Upper lobe of right lung (tissue), 1 donor: ENCODE measurements at regions not wholly inside any gene's neighbourhood (a gene's known extent, or its start where the extent isn't known, plus 50 kb on each side); places are given as distances from the start of the nearest gene placed in this dataset.

Experiments used
- ATAC-seq: fragments of 200-7000 bp; cut with Tn5 transposase; one replicate; pipeline ENCODE4 v1.9.1; 2020; ENCODE audit warnings: mild to moderate bottlenecking, moderate library complexity
- DNase-seq: peaks from one replicate; pipeline ENCODE4 v3.0.0-alpha.2; 2020
- H3K27ac ChIP-seq: fragments of 200-600 bp; one replicate; pipeline ENCODE4 v1.8.0; 2022
- H3K27me3 ChIP-seq: fragments of 200-600 bp; one replicate; pipeline ENCODE4 v1.8.0; 2022; ENCODE audit warnings: mild to moderate bottlenecking
- H3K36me3 ChIP-seq: fragments of 200-600 bp; one replicate; pipeline ENCODE4 v1.8.0; 2022
- H3K4me1 ChIP-seq: fragments of 200-600 bp; one replicate; pipeline ENCODE4 v1.8.0; 2022
- H3K4me3 ChIP-seq: fragments of 200-600 bp; one replicate; pipeline ENCODE4 v1.8.0; 2022; ENCODE audit warnings: mild to moderate bottlenecking
- H3K9me3 ChIP-seq: fragments of 200-600 bp; one replicate; pipeline ENCODE4 v1.8.0; 2022
- CTCF ChIP-seq: fragments of 200-600 bp; IDR thresholded peaks from one replicate; pipeline ENCODE4 v1.8.0; 2022; ENCODE audit warnings: antibody characterized with exemption
- intact Hi-C: fragments of 100-400 bp; cut with DNase I; formaldehyde crosslinking; loops from one replicate; pipeline ENCODE4 v1.11.0; 2022
- donor health status: DM: no; HTN: yes; CAD: no; lungs with severe emphysema.

DNA sequence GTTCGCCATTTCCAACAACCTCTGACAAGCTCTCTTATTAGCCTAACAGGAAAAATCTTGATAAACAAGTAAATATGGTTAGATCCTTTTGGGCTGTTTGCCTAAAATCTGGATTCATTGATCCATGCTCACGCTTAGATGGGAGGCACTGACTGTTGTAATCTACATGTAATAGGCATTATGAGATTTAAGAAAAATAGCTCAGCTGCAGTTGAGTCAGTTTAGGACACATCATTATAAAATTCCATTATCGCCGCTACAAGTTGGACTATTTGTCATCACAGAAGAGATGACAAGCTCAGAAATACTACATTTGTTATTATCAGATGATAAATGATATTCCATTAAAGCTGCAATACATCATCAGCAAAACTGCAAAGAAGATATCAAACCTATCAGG is 524.0 kb downstream of the TOX3 start:
- TF ChIP-seq CTCF = no peak
- Histone ChIP-seq H3K4me1 (no peaks in the 10 kb centered on the region), H3K4me3 (no peak overlapping the region), H3K36me3 (no peaks in the 10 kb centered on the region), H3K9me3 (no peaks in the 10 kb centered on the region), H3K27ac (no peak overlapping the region), H3K27me3 (no peaks in the 10 kb centered on the region)
- intact Hi-C loops = no loop called here
- DNase-seq (no peak), ATAC-seq (no peak)

DNA sequence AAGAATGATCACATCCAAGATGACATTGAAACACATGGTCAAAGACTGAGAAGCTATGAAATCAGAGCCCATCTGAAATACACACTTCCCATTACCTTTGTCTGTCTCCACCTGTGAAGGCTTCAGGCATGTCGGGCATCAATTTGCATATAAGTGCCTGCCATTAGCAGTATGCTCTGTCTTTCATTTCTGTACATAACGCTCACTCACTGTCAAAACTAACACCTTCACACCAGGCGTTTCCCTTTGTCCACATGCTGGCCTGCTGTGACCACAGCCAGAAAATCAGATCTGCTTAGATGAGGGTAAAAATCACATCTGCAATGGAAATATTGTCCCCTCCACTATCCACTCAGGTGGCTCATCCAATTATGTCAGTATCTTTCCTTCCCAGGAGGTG is 524.8 kb downstream of the TOX3 start:
- DNase-seq (no peak), ATAC-seq (no peak)
- H3K4me3 ChIP-seq = no peak overlapping the region
- TF ChIP-seq CTCF = no peak
- no peaks in the 10 kb centered on the region for H3K27me3 ChIP-seq
- no peaks in the 10 kb centered on the region for H3K9me3 ChIP-seq
- no peaks in the 10 kb centered on the region for H3K4me1 ChIP-seq
- intact Hi-C loops = no loop called here
- H3K36me3 ChIP-seq = no peaks in the 10 kb centered on the region
- no peak overlapping the region for H3K27ac ChIP-seq

DNA sequence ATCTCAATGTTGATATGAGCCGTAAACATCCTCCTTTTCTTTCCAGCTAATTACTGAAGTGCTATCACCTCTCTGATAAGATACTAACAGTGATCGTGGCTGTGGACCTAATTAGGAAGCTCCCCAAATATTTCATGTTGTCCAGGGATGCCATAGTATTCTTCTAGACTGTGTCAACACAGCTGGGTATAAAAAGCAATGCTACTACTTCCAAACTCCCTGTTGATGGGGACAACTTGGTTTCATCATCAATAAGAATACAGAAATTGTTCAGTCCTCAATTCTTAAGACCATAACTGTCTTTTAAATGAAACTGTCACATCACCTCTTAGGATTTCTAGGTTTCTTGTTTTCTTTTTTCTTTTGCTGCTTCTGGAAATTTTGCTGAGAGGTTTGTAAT is 530.6 kb downstream of the TOX3 start:
- ATAC-seq (no peak), DNase-seq (no peak)
- H3K27me3 ChIP-seq = no peaks in the 10 kb centered on the region
- H3K9me3 ChIP-seq = peaks cover 4% of the 10 kb centered on the region
- TF ChIP-seq CTCF = no peak
- no peak overlapping the region for H3K4me3 ChIP-seq
- H3K4me1 ChIP-seq = no peaks in the 10 kb centered on the region
- intact Hi-C loops = no loop called here
- H3K36me3 ChIP-seq = no peaks in the 10 kb centered on the region
- H3K27ac ChIP-seq = no peak overlapping the region

- no peaks in the 10 kb centered on the region for H3K9me3 ChIP-seq
- no peaks in the 10 kb centered on the region for H3K36me3 ChIP-seq
- intact Hi-C loops = no loop called here
- H3K27me3 ChIP-seq = no peaks in the 10 kb centered on the region
- H3K27ac ChIP-seq = no peak overlapping the region
- H3K4me3 ChIP-seq = no peak overlapping the region
- ATAC-seq = no peak
- H3K4me1 ChIP-seq = no peaks in the 10 kb centered on the region
- no peak for DNase-seq
- no peak for TF ChIP-seq CTCF
These were observed 541.4 kb downstream of the TOX3 start for GRCh38 chr16:52005551-52005950.

GRCh38 chr16:52004343-52004742 is 542.6 kb downstream of the TOX3 start:
- Histone ChIP-seq H3K36me3 (no peaks in the 10 kb centered on the region), H3K4me1 (no peaks in the 10 kb centered on the region), H3K27me3 (no peaks in the 10 kb centered on the region), H3K27ac (no peak overlapping the region), H3K9me3 (no peaks in the 10 kb centered on the region), H3K4me3 (no peak overlapping the region)
- intact Hi-C loops = no loop called here
- TF ChIP-seq CTCF = no peak
- no peak for ATAC-seq
- DNase-seq = no peak

- Histone ChIP-seq H3K27me3 (no peaks in the 10 kb centered on the region), H3K36me3 (no peaks in the 10 kb centered on the region), H3K9me3 (no peaks in the 10 kb centered on the region), H3K4me1 (no peaks in the 10 kb centered on the region), H3K27ac (no peak overlapping the region), H3K4me3 (no peak overlapping the region)
- no peak for TF ChIP-seq CTCF
- intact Hi-C loops = no loop called here
- DNase-seq (no peak), ATAC-seq (no peak)
These were observed 544.9 kb downstream of the TOX3 start for GRCh38 chr16:52002026-52002425.
